LoVo (cell line): ENCODE measurements at regions not wholly inside any gene's neighbourhood (a gene's known extent, or its start where the extent isn't known, plus 50 kb on each side); places are given as distances from the start of the nearest gene placed in this dataset.

Experiments used
- DNase-seq: peaks from one replicate; pipeline ENCODE4 v3.0.0-alpha.2; 2016; ENCODE audit warnings: low spot score

- DNase-seq = no peak
These were observed 331.5 kb upstream of the NOVA1 start for GRCh38 chr14:26929361-26929760.

- no peak for DNase-seq
These were observed 332.7 kb upstream of the NOVA1 start for GRCh38 chr14:26930576-26930975.

GRCh38 chr14:26932606-26933005 lies 334.8 kb upstream of the NOVA1 start:
- no peak for DNase-seq

DNA sequence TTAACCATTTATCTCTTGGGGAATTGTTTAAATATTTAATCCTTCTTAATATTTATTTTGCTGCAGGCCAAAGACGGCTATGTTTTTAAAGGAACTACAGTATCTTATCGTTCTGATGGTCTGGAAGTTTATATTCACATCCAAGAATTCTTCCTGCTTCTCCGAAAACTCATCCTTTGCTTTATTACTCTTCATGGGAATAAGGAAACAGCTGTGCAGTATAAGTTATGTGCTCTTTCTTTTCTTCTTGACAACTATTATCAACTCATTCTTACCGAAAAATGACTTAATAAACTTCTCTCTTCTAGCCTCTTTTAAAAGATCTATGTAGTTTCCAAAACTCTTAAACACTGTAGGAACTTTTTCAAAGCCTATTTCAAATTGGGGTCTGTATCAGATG lies 335.6 kb upstream of the NOVA1 start:
- no peak for DNase-seq

DNA sequence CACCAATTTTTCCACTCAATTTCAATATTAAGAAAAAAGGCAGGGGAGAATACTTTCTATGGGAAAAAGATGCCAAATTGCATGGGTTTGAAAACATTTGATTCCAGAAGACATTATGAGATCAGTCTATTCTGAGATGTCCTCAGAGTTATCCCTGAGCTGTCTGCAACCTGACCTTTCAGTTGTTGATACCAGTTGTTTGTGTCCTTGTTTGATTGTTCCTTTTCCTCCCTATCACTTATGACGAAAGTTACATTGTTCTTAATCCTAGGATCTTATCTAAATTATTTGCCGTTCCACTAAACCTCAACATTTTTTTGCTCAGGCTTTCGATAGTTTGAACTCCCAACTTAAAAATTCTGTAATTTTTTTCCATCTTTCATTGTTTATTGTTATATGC lies 336.3 kb upstream of the NOVA1 start:
- DNase-seq = no peak

DNA sequence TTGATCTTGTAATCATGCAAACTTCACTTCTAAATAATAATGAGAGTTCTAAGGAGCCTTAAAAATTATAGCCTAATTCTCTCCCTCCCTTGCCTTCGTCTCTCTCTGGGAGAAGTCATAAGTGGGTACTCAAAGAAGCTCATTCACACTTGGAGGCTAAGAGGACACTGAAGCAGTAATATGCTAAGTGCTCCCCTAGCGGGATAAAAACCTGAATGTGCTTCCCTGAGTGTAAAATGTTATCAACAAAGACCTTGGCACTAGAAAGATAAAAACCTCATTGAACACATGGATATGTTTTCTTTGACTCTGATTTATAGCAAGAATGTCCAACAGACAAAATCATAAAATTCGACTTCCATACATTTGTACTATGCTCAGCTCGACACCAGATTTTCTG lies 337.9 kb upstream of the NOVA1 start:
- no peak for DNase-seq

- no peak for DNase-seq
These were observed 340.2 kb upstream of the NOVA1 start for GRCh38 chr14:26938054-26938453.

DNA sequence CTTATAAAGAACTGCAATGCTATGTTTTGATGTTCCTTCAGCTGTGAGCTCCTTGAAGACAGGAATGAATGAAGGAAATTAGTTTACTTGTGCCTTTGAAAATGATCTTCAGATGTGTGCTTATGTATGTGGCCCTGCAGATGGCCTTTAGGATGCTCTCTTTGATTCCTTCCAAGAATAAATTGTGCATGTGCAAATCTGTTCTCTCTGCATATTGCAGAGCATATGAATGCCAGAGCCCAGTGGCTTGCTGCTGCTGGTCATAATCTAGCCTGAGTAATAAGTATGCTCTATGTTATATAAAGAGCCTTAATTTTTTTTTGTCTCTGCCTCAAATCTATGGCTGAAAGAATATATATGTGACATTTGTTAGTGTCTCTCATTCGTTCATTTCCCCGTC lies 341.9 kb upstream of the NOVA1 start:
- DNase-seq = no peak

DNA sequence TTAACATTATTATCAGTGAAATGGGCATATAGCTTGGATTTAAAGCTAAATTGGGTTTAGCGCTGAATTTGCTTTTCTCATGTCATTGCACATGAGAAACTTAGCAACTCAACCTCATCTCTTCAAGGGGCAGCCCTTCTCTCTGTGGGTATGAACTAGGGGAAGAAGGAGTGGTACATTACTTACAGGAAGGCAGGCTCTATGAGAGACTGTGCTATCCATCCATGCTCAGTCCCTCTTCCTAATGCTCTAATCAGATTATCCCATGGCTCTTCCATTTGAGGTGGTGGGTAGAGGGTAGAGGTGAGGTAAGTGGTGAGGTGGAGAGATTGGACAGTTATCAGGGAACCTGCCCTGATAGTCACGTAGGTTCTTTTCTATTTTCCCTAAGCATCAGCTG lies 343.7 kb upstream of the NOVA1 start:
- no peak for DNase-seq

- DNase-seq = no peak
These were observed 349.4 kb upstream of the NOVA1 start for GRCh38 chr14:26947265-26947664.

DNA sequence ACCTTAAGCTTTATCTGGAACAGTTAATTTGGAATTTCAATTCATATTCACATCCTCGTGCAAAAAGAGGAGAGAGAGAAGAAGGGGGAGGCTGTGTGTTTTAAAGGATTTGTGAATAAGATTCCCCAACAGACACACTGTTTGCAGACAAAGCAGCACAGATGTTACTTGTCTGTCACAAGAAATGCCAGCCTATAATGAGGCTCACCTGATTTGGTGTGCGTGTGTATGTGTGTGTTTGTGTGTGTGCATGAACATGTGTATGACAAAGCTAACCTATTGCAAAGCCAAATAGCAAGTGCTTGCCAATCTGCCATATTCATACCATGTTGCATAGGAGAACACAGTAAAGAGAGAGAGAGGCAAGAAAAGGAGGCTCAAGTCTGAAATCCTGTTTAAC lies 361.6 kb upstream of the NOVA1 start:
- DNase-seq = no peak

DNA sequence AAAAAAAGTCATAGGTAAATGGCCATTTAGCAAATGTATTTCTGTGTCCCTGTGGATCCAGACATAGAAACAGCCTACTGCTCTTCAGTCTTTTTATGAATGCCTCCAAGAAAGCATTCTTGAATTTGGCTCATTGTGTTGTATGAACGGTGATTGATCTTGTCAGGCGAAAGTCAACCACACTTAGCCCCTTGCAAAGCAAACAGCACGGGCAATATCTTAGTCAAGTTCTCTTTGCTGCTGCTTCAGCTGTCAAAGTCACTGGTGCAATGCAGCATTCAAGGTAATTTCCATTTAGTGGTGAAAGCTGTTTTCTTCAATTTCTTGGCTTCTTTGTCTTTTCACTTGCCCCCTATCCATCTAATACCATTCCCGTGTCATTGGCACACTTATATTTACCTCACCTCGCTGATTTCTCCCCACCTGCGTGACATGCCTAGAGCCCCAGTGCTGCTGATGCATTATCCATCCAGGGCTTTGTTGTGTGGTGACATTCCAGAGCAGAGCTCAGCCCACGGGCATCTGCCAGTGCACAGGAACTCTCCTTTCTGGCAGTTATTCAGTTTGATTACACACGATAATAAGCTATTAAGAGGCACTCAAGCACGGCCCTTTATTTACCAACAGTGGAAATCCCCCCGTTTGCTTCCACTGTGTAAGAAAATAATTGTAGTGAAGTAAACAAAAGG lies 362.3 kb upstream of the NOVA1 start:
- no peak for DNase-seq

GRCh38 chr14:26963711-26964110 lies 365.9 kb upstream of the NOVA1 start:
- no peak for DNase-seq

DNA sequence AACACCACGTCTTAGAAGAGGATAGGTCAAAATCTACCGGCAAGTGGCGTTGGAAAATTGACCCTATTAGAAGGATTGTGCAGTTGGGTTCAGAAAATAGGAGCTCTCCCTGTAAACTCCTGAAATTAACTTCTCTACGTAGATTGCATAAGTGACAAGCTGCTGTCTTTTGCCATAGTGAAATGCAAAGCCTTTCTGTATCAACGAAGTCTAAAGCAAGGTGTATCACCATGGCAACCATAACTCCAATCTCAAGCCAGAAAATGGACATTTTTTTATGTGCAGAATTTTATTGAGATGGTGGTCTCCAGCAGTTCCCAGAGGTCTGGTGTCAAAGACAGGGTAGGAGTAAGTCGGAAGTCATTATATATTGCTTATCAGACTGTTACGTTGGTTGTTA lies 367.7 kb upstream of the NOVA1 start:
- DNase-seq = no peak

GRCh38 chr14:26966908-26967307 lies 369.1 kb upstream of the NOVA1 start:
- no peak for DNase-seq

GRCh38 chr14:26974965-26975364 lies 377.1 kb upstream of the NOVA1 start:
- DNase-seq = no peak

DNA sequence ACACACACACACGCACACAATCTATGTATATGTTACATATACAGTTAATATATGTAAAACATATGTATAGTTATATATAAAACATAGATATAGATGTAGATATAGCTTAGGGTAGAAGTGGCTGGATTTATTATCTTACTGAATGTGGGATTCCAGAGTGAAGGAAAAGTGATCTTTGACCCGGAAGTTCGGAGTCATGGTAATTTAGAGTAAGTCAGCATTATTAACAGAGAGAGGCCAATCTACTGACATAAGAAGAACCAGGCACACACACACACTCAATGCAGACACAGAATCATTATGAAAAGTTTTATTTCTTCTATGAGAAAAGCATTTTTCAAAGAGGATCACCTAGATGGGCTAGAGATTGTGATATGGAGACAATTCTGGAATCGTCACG lies 384.2 kb upstream of the NOVA1 start:
- DNase-seq = no peak

DNA sequence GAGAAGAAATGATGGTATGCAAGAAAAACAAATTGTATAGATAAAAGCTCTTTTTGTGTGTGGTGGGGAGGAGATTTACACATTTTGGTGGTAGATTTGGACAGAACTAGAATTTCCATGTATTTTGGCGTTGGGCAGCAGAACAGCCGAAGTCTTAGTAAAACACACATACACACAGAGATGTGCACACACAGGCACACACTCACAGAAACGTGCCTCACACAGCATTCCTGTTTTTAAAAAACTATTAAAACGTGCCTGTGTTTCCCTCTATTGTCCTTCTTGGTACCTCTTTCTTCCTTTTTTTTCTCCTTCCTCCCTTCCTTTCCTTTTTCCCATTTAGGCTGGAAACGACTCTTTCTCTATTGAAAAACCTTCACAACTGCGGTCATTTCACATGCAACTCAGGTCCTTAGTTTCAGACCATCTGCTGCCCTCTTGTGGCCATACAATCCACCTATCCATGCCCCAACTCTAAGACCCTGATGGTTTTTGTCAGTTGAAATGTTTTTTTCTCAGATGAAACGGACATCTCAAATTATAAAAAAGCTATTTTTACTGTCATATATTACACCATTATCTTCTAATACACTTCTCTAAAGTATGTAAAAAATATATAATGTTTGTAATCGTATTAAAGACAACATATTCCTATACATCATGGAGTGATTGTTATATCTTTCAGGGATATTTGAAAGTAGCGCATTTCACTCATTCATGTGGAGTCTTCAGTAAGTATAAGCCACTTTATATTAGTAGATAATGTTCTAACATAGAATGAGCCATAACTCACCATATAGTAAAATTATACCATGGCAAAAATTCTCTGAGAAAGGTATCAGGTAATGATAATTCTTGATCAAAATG lies 386.7 kb upstream of the NOVA1 start:
- DNase-seq = peak; percentile 19

DNA sequence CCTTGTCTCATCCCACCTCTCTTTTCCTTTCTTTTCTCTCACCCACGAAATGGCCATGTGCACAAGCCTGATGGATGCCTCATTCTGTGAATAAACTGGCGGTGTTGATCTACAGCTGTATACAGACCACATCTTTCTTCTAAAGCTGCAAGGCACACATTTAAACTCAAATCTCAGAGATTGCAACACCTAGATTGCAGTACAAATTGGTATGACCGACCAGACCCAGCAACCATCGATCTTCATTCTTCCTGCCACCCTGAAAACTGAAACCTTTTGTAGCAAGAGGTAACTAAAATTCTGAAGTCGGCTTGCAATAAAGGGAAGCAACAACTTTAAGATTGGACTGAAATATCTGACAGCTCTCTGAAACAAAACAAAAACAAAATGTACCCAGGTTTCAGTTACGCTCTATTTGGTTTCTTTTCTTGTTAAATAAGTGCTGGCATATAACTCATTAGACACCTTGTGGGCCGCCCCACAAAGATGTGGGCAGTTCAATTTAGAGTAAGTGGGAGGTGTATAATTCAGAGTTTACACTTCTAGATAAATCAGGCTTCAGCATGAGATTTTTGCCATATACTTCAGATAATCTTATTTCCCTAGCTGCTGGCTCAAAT lies 390.0 kb upstream of the NOVA1 start:
- no peak for DNase-seq

DNA sequence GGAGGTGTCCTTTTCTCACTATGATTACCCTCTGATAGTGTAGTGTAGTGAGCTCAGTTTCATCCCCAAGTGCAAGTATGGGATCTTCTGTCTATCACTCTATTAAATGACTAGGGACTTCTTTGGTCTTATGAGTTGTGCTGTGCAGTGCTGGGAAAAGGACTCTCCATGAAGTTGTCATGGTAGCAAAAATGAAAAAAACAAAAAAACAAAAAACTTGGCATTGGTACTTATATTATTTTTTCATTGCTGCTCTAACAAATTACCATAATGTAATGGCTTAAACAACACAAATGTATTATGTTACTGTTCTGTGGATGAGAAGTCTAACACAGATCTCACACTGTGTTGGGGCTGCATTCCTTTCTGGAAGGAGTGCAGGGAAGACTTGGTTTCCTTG lies 393.1 kb upstream of the NOVA1 start:
- DNase-seq = no peak

DNA sequence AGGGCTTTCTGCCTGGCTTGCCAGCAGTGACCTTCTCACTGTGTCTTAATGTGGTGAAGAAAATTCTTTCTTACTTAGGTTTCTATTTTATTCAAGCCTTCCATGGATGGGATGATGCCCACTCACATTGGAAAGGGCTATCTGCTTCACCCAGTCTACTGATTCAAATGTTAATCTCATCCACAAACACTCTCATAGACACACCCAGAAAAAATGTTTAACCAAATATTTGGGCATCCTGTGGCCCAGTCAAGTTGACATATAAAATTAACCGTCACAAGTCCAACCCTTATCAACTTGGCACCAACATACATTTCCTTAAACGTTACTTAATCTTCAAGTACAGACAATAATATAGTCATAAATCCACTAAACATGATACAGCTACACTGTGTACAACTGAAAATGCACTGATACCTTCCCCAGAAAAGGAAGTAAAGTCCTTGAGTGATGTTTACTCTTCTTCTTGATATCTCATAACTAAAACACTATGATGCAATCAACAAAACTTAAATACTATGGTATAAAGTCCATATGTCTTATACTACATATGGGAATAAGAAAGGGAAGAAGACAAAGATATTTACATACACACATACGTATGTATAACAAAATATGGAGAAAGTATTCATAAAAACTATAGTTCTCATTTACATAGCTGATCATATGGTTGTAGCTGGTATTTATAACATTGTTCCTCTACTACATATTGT lies 394.7 kb upstream of the NOVA1 start:
- no peak for DNase-seq

DNA sequence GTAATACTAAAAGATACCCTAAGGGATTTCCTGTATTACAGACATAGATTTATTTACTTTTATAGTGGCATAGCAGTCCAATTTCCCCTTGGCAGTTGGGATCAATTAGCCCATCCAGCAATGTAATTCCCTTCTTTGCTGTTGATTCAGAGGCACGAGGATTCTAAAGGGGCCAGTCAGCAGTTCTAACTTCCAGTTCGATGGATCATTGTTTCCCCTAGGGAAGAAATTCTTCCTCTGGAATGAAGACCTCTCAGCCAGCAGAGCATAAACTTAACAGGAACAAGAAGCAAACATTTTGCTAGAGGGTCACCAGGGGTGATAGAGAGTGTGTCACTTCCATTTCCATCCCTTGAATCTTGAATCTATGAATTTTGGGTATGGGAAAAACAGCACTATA lies 395.7 kb upstream of the NOVA1 start:
- no peak for DNase-seq

GRCh38 chr14:26995301-26995700 lies 397.5 kb upstream of the NOVA1 start:
- no peak for DNase-seq
